WTC11 (cell line): ENCODE measurements at regions not wholly inside any gene's neighbourhood (a gene's known extent, or its start where the extent isn't known, plus 50 kb on each side); places are given as distances from the start of the nearest gene placed in this dataset.

Experiments used
- ATAC-seq: fragments of 200-7000 bp; cut with Tn5 transposase; 2 replicates; pipeline ENCODE4 v1.10.0; 2021; ENCODE audit warnings: mild to moderate bottlenecking, moderate library complexity
- CTCF ChIA-PET: fragments of 300-600 bp; sonication (Branson Sonifier 250); formaldehyde crosslinking; loops from one replicate; lab custom pipeline; 2021; ENCODE audit warnings: antibody characterized with exemption; lab: Charles Lee
- POLR2A ChIA-PET: fragments of 350-600 bp; sonication (Branson Sonifier 250); formaldehyde crosslinking; loops from one replicate; lab custom pipeline; 2021; ENCODE audit warnings: antibody characterized with exemption; lab: Charles Lee
- DNase-seq: peaks from one replicate; pipeline ENCODE4 v3.0.0; 2021; ENCODE audit warnings: low spot score
- H3K27ac Mint-ChIP-seq: 2 replicates; pipeline ENCODE4 v1.8.0; 2021; ENCODE audit warnings: mixed read lengths
- H3K27me3 Mint-ChIP-seq: 2 replicates; pipeline ENCODE4 v1.8.0; 2021; ENCODE audit warnings: low read depth, mild to moderate bottlenecking, moderate library complexity, mixed read lengths
- H3K36me3 Mint-ChIP-seq: 2 replicates; pipeline ENCODE4 v1.8.0; 2021; ENCODE audit warnings: mixed read lengths
- H3K4me1 Mint-ChIP-seq: 2 replicates; pipeline ENCODE4 v1.8.0; 2022; ENCODE audit warnings: mixed read lengths
- H3K4me3 Mint-ChIP-seq: 2 replicates; pipeline ENCODE4 v1.8.0; 2021; ENCODE audit warnings: mild to moderate bottlenecking, moderate library complexity, mixed read lengths
- H3K9me3 Mint-ChIP-seq: 2 replicates; pipeline ENCODE4 v1.8.0; 2021; ENCODE audit warnings: mixed read lengths
- ATF1 ChIP-seq: sonication (generic); formaldehyde crosslinking; IDR thresholded peaks from 2 replicates; pipeline ENCODE4 v1.8.1; 2023; ENCODE audit warnings: mild to moderate bottlenecking, moderate library complexity, missing genetic modification reagents
- ELF4 ChIP-seq: sonication (generic); formaldehyde crosslinking; IDR thresholded peaks from 2 replicates; pipeline ENCODE4 v1.8.1; 2022; ENCODE audit warnings: low read depth, mild to moderate bottlenecking, moderate library complexity, missing genetic modification reagents
- KAT7 ChIP-seq: sonication (generic); formaldehyde crosslinking; IDR thresholded peaks from 2 replicates; pipeline ENCODE4 v1.8.1; 2023; ENCODE audit warnings: missing genetic modification reagents, mild to moderate bottlenecking, borderline replicate concordance
- NFATC4 ChIP-seq: fragments of 250-450 bp; sonication (Bioruptor Pico); IDR thresholded peaks from 2 replicates; pipeline ENCODE4 v1.9.0; 2021; ENCODE audit warnings: mild to moderate bottlenecking
- NFE2L1 ChIP-seq: sonication (generic); formaldehyde crosslinking; IDR thresholded peaks from 2 replicates; pipeline ENCODE4 v1.8.1; 2023; ENCODE audit warnings: missing genetic modification reagents
- RELA ChIP-seq: sonication (generic); formaldehyde crosslinking; IDR thresholded peaks from 2 replicates; pipeline ENCODE4 v1.8.1; 2022; ENCODE audit warnings: missing genetic modification reagents, mild to moderate bottlenecking, borderline replicate concordance
- ZNF219 ChIP-seq: sonication (generic); formaldehyde crosslinking; IDR thresholded peaks from 2 replicates; pipeline ENCODE4 v1.8.0; 2023; ENCODE audit warnings: missing genetic modification reagents, mild to moderate bottlenecking, borderline replicate concordance
- ZNF317 ChIP-seq: sonication (generic); formaldehyde crosslinking; IDR thresholded peaks from 2 replicates; pipeline ENCODE4 v1.8.1; 2023; ENCODE audit warnings: low read depth, mild to moderate bottlenecking, moderate library complexity, missing genetic modification reagents, borderline replicate concordance
- ZNF671 ChIP-seq: fragments of 250-450 bp; sonication (Bioruptor Pico); IDR thresholded peaks from 2 replicates; pipeline ENCODE4 v1.8.0; 2021; ENCODE audit warnings: mild to moderate bottlenecking
- TF ChIP-seq, protein P1 (sequence below): sonication (generic); formaldehyde crosslinking; IDR thresholded peaks from 2 replicates; pipeline ENCODE4 v1.8.0; 2023; ENCODE audit warnings: missing genetic modification reagents, mild to moderate bottlenecking, borderline replicate concordance
- TF ChIP-seq, protein P2 (sequence below): fragments of 250-450 bp; sonication (Bioruptor Pico); IDR thresholded peaks from 2 replicates; pipeline ENCODE4 v1.9.0; 2021; ENCODE audit warnings: mild to moderate bottlenecking, borderline replicate concordance
- TF ChIP-seq, protein P3 (sequence below): fragments of 250-450 bp; sonication (Bioruptor Pico); IDR thresholded peaks from 2 replicates; pipeline ENCODE4 v2.1.2; 2022; ENCODE audit warnings: mild to moderate bottlenecking, moderate library complexity
- TF ChIP-seq, protein P4 (sequence below): sonication (generic); formaldehyde crosslinking; IDR thresholded peaks from 2 replicates; pipeline ENCODE4 v1.8.1; 2022; ENCODE audit warnings: low read depth, mild to moderate bottlenecking, moderate library complexity, missing genetic modification reagents, borderline replicate concordance
- TF ChIP-seq, protein P5 (sequence below): sonication (generic); formaldehyde crosslinking; IDR thresholded peaks from 2 replicates; pipeline ENCODE4 v1.8.0; 2022; ENCODE audit warnings: mild to moderate bottlenecking, missing genetic modification reagents
- TF ChIP-seq, protein P6 (sequence below): sonication (generic); formaldehyde crosslinking; IDR thresholded peaks from 2 replicates; pipeline ENCODE4 v1.8.0; 2022; ENCODE audit warnings: mild to moderate bottlenecking, missing genetic modification reagents
- TF ChIP-seq, protein P7 (sequence below): sonication (generic); formaldehyde crosslinking; IDR thresholded peaks from 2 replicates; pipeline ENCODE4 v1.8.0; 2023; ENCODE audit warnings: mild to moderate bottlenecking, missing genetic modification reagents
- TF ChIP-seq, protein P8 (sequence below): fragments of 200-600 bp; IDR thresholded peaks from 2 replicates; pipeline ENCODE4 v1.8.0; 2022; ENCODE audit warnings: antibody characterized with exemption

DNA sequence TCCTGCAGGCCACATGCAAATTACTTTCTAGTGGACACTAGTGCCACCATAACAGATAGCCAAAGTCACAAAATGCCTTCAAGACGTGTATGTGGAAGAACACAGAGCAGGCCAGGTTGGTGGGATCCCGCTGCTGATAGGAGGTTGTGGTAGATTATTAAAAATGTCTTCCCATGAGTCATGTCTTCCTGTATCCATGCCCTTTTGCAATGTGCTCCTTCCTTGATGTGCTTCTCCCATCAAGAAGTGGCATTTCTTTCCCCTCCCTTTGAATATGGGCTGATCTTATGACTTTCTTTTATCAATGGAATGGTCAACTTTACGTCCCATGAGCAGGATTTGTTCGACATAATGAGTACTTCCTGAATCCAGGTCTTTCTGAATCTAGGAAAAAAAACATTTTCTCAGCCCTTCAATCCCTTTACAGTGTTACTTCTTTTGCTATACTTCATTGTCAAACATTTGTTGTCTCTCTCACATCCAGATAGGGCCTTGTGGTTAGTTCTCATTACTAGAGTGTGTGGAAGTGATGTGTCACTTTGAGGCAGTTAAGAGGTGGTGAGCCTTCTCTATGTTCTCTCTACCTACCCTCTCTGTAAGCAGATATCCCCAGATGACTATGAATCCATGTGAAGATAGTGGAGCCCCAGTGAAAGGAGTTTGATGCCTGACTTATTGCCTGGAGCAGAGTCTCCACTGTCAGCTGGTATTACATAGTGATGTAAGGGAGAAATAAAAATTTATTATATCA is 519.2 kb upstream of the DIPK2B start:
- no peak for ATAC-seq
- H3K4me3 Mint-ChIP-seq = no peak overlapping the region
- POLR2A ChIA-PET = no interaction called here
- H3K36me3 Mint-ChIP-seq = no peaks in the 10 kb centered on the region
- no peak overlapping the region; the same call in 1 of the 2 replicates for H3K27ac Mint-ChIP-seq
- no peaks in the 10 kb centered on the region for H3K27me3 Mint-ChIP-seq
- H3K4me1 Mint-ChIP-seq = peaks cover 12% of the 10 kb centered on the region
- CTCF ChIA-PET = no interaction called here
- H3K9me3 Mint-ChIP-seq = no peaks in the 10 kb centered on the region
- no peak for DNase-seq
- TF ChIP-seq ELF4 (no peak), NFATC4 (CRISPR knock-in tag) (no peak), ZNF317 (no peak), ZNF671 (CRISPR knock-in tag) (no peak), ATF1 (no peak), KAT7 (CRISPR knock-in tag) (no peak), RELA (no peak), NFE2L1 (CRISPR knock-in tag) (no peak), ZNF219 (CRISPR knock-in tag) (no peak)
- TF ChIP-seq, protein P1, sequence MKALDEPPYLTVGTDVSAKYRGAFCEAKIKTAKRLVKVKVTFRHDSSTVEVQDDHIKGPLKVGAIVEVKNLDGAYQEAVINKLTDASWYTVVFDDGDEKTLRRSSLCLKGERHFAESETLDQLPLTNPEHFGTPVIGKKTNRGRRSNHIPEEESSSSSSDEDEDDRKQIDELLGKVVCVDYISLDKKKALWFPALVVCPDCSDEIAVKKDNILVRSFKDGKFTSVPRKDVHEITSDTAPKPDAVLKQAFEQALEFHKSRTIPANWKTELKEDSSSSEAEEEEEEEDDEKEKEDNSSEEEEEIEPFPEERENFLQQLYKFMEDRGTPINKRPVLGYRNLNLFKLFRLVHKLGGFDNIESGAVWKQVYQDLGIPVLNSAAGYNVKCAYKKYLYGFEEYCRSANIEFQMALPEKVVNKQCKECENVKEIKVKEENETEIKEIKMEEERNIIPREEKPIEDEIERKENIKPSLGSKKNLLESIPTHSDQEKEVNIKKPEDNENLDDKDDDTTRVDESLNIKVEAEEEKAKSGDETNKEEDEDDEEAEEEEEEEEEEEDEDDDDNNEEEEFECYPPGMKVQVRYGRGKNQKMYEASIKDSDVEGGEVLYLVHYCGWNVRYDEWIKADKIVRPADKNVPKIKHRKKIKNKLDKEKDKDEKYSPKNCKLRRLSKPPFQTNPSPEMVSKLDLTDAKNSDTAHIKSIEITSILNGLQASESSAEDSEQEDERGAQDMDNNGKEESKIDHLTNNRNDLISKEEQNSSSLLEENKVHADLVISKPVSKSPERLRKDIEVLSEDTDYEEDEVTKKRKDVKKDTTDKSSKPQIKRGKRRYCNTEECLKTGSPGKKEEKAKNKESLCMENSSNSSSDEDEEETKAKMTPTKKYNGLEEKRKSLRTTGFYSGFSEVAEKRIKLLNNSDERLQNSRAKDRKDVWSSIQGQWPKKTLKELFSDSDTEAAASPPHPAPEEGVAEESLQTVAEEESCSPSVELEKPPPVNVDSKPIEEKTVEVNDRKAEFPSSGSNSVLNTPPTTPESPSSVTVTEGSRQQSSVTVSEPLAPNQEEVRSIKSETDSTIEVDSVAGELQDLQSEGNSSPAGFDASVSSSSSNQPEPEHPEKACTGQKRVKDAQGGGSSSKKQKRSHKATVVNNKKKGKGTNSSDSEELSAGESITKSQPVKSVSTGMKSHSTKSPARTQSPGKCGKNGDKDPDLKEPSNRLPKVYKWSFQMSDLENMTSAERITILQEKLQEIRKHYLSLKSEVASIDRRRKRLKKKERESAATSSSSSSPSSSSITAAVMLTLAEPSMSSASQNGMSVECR (CRISPR knock-in tag) = no peak
- TF ChIP-seq, protein P2, sequence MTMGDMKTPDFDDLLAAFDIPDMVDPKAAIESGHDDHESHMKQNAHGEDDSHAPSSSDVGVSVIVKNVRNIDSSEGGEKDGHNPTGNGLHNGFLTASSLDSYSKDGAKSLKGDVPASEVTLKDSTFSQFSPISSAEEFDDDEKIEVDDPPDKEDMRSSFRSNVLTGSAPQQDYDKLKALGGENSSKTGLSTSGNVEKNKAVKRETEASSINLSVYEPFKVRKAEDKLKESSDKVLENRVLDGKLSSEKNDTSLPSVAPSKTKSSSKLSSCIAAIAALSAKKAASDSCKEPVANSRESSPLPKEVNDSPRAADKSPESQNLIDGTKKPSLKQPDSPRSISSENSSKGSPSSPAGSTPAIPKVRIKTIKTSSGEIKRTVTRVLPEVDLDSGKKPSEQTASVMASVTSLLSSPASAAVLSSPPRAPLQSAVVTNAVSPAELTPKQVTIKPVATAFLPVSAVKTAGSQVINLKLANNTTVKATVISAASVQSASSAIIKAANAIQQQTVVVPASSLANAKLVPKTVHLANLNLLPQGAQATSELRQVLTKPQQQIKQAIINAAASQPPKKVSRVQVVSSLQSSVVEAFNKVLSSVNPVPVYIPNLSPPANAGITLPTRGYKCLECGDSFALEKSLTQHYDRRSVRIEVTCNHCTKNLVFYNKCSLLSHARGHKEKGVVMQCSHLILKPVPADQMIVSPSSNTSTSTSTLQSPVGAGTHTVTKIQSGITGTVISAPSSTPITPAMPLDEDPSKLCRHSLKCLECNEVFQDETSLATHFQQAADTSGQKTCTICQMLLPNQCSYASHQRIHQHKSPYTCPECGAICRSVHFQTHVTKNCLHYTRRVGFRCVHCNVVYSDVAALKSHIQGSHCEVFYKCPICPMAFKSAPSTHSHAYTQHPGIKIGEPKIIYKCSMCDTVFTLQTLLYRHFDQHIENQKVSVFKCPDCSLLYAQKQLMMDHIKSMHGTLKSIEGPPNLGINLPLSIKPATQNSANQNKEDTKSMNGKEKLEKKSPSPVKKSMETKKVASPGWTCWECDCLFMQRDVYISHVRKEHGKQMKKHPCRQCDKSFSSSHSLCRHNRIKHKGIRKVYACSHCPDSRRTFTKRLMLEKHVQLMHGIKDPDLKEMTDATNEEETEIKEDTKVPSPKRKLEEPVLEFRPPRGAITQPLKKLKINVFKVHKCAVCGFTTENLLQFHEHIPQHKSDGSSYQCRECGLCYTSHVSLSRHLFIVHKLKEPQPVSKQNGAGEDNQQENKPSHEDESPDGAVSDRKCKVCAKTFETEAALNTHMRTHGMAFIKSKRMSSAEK = no peak
- TF ChIP-seq, protein P3, sequence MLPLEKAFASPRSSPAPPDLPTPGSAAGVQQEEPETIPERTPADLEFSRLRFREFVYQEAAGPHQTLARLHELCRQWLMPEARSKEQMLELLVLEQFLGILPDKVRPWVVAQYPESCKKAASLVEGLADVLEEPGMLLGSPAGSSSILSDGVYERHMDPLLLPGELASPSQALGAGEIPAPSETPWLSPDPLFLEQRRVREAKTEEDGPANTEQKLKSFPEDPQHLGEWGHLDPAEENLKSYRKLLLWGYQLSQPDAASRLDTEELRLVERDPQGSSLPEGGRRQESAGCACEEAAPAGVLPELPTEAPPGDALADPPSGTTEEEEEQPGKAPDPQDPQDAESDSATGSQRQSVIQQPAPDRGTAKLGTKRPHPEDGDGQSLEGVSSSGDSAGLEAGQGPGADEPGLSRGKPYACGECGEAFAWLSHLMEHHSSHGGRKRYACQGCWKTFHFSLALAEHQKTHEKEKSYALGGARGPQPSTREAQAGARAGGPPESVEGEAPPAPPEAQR (CRISPR knock-in tag) = no peak
- TF ChIP-seq, protein P4, sequence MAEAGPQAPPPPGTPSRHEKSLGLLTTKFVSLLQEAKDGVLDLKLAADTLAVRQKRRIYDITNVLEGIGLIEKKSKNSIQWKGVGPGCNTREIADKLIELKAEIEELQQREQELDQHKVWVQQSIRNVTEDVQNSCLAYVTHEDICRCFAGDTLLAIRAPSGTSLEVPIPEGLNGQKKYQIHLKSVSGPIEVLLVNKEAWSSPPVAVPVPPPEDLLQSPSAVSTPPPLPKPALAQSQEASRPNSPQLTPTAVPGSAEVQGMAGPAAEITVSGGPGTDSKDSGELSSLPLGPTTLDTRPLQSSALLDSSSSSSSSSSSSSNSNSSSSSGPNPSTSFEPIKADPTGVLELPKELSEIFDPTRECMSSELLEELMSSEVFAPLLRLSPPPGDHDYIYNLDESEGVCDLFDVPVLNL (CRISPR knock-in tag) = no peak
- TF ChIP-seq, protein P5, sequence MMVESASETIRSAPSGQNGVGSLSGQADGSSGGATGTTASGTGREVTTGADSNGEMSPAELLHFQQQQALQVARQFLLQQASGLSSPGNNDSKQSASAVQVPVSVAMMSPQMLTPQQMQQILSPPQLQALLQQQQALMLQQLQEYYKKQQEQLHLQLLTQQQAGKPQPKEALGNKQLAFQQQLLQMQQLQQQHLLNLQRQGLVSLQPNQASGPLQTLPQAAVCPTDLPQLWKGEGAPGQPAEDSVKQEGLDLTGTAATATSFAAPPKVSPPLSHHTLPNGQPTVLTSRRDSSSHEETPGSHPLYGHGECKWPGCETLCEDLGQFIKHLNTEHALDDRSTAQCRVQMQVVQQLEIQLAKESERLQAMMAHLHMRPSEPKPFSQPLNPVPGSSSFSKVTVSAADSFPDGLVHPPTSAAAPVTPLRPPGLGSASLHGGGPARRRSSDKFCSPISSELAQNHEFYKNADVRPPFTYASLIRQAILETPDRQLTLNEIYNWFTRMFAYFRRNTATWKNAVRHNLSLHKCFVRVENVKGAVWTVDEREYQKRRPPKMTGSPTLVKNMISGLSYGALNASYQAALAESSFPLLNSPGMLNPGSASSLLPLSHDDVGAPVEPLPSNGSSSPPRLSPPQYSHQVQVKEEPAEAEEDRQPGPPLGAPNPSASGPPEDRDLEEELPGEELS (CRISPR knock-in tag) = no peak
- TF ChIP-seq, protein P6, sequence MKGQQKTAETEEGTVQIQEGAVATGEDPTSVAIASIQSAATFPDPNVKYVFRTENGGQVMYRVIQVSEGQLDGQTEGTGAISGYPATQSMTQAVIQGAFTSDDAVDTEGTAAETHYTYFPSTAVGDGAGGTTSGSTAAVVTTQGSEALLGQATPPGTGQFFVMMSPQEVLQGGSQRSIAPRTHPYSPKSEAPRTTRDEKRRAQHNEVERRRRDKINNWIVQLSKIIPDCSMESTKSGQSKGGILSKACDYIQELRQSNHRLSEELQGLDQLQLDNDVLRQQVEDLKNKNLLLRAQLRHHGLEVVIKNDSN (CRISPR knock-in tag) = no peak
- TF ChIP-seq, protein P7, sequence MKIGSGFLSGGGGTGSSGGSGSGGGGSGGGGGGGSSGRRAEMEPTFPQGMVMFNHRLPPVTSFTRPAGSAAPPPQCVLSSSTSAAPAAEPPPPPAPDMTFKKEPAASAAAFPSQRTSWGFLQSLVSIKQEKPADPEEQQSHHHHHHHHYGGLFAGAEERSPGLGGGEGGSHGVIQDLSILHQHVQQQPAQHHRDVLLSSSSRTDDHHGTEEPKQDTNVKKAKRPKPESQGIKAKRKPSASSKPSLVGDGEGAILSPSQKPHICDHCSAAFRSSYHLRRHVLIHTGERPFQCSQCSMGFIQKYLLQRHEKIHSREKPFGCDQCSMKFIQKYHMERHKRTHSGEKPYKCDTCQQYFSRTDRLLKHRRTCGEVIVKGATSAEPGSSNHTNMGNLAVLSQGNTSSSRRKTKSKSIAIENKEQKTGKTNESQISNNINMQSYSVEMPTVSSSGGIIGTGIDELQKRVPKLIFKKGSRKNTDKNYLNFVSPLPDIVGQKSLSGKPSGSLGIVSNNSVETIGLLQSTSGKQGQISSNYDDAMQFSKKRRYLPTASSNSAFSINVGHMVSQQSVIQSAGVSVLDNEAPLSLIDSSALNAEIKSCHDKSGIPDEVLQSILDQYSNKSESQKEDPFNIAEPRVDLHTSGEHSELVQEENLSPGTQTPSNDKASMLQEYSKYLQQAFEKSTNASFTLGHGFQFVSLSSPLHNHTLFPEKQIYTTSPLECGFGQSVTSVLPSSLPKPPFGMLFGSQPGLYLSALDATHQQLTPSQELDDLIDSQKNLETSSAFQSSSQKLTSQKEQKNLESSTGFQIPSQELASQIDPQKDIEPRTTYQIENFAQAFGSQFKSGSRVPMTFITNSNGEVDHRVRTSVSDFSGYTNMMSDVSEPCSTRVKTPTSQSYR (CRISPR knock-in tag) = no peak
- TF ChIP-seq, protein P8, sequence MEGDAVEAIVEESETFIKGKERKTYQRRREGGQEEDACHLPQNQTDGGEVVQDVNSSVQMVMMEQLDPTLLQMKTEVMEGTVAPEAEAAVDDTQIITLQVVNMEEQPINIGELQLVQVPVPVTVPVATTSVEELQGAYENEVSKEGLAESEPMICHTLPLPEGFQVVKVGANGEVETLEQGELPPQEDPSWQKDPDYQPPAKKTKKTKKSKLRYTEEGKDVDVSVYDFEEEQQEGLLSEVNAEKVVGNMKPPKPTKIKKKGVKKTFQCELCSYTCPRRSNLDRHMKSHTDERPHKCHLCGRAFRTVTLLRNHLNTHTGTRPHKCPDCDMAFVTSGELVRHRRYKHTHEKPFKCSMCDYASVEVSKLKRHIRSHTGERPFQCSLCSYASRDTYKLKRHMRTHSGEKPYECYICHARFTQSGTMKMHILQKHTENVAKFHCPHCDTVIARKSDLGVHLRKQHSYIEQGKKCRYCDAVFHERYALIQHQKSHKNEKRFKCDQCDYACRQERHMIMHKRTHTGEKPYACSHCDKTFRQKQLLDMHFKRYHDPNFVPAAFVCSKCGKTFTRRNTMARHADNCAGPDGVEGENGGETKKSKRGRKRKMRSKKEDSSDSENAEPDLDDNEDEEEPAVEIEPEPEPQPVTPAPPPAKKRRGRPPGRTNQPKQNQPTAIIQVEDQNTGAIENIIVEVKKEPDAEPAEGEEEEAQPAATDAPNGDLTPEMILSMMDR = no peak
